OCI-LY1 (cell line): ENCODE measurements at regions not wholly inside any gene's neighbourhood (a gene's known extent, or its start where the extent isn't known, plus 50 kb on each side); places are given as distances from the start of the nearest gene placed in this dataset.

Experiments
- H2AFZ ChIP-seq: fragments of 200-600 bp; sonication (generic), shearing (Covaris generic); 2 replicates; pipeline ENCODE4 v1.6.0; 2014; ENCODE audit warnings: antibody characterized with exemption, mild to moderate bottlenecking, low read length
- H3F3A ChIP-seq: fragments of 200-600 bp; sonication (generic), shearing (Covaris generic); 2 replicates; pipeline ENCODE4 v1.6.0; 2014; ENCODE audit warnings: mild to moderate bottlenecking, antibody characterized with exemption, low read length, moderate library complexity; ENCODE audit not compliant: insufficient read depth
- H3K27ac ChIP-seq: fragments of 200-600 bp; sonication (generic); 2 replicates; pipeline ENCODE4 v1.5.1; 2014; ENCODE audit warnings: low read length, mixed run types, mild to moderate bottlenecking, low read depth; ENCODE audit not compliant: poor library complexity, severe bottlenecking
- H3K27me3 ChIP-seq: fragments of 200-600 bp; sonication (generic); 2 replicates; pipeline ENCODE4 v1.6.0; 2014; ENCODE audit warnings: antibody characterized with exemption, mild to moderate bottlenecking, low read length, moderate library complexity; ENCODE audit not compliant: insufficient read depth
- H3K36me3 ChIP-seq: fragments of 200-600 bp; sonication (generic); 2 replicates; pipeline ENCODE4 v1.6.1; 2014; ENCODE audit warnings: mild to moderate bottlenecking, antibody characterized with exemption, low read length, moderate library complexity, mixed read lengths; ENCODE audit not compliant: insufficient read depth
- H3K4me1 ChIP-seq: fragments of 200-600 bp; sonication (generic); 2 replicates; pipeline ENCODE4 v1.5.1; 2014; ENCODE audit warnings: mild to moderate bottlenecking, low read length, moderate library complexity; ENCODE audit not compliant: insufficient read depth, severe bottlenecking
- H3K4me2 ChIP-seq: fragments of 200-600 bp; sonication (generic), shearing (Covaris generic); 2 replicates; pipeline ENCODE4 v1.6.1; 2014; ENCODE audit warnings: low read length
- H3K4me3 ChIP-seq: fragments of 200-600 bp; sonication (generic); 2 replicates; pipeline ENCODE4 v1.5.1; 2014; ENCODE audit warnings: low read length, low read depth, mild to moderate bottlenecking, mixed read lengths; ENCODE audit not compliant: poor library complexity, severe bottlenecking
- H3K79me2 ChIP-seq: fragments of 200-600 bp; shearing (Covaris generic); 2 replicates; pipeline ENCODE4 v1.6.1; 2016; ENCODE audit warnings: mixed run types, low read length, mixed read lengths; ENCODE audit not compliant: insufficient read depth
- H3K9ac ChIP-seq: fragments of 200-600 bp; sonication (generic), shearing (Covaris generic); 2 replicates; pipeline ENCODE4 v1.6.1; 2014; ENCODE audit warnings: mild to moderate bottlenecking, low read length, mixed read lengths
- H3K9me2 ChIP-seq: fragments of 200-600 bp; sonication (generic), shearing (Covaris generic); 2 replicates; pipeline ENCODE4 v1.6.1; 2014; ENCODE audit warnings: low read depth, mild to moderate bottlenecking, low read length, mixed read lengths
- H3K9me3 ChIP-seq: fragments of 200-600 bp; shearing (Covaris generic); 2 replicates; pipeline ENCODE4 v1.6.1; 2014; ENCODE audit warnings: low read length, mixed read lengths
- H4K20me1 ChIP-seq: fragments of 200-600 bp; sonication (generic), shearing (Covaris generic); 2 replicates; pipeline ENCODE4 v1.6.0; 2016; ENCODE audit warnings: mild to moderate bottlenecking, low read length; ENCODE audit not compliant: insufficient read depth
- EZH2 ChIP-seq: fragments of 200-600 bp; sonication (generic), shearing (Covaris generic); IDR thresholded peaks from 2 replicates; pipeline ENCODE4 v1.8.0; 2017; ENCODE audit warnings: borderline replicate concordance, mixed run types, mild to moderate bottlenecking, antibody characterized with exemption, low read length, moderate library complexity, mixed read lengths
- TF ChIP-seq, protein P1 (sequence below): fragments of 200-600 bp; sonication (generic), shearing (Covaris generic); IDR thresholded peaks from 2 replicates; pipeline ENCODE4 v1.5.1; 2017; ENCODE audit warnings: mild to moderate bottlenecking, antibody characterized with exemption, low read length, moderate library complexity, mixed read lengths

- no peak for TF ChIP-seq EZH2
- TF ChIP-seq, protein P1, sequence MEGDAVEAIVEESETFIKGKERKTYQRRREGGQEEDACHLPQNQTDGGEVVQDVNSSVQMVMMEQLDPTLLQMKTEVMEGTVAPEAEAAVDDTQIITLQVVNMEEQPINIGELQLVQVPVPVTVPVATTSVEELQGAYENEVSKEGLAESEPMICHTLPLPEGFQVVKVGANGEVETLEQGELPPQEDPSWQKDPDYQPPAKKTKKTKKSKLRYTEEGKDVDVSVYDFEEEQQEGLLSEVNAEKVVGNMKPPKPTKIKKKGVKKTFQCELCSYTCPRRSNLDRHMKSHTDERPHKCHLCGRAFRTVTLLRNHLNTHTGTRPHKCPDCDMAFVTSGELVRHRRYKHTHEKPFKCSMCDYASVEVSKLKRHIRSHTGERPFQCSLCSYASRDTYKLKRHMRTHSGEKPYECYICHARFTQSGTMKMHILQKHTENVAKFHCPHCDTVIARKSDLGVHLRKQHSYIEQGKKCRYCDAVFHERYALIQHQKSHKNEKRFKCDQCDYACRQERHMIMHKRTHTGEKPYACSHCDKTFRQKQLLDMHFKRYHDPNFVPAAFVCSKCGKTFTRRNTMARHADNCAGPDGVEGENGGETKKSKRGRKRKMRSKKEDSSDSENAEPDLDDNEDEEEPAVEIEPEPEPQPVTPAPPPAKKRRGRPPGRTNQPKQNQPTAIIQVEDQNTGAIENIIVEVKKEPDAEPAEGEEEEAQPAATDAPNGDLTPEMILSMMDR = no peak
- H3K36me3 ChIP-seq = no peaks in the 10 kb centered on the region
Observed at GRCh38 chr2:120991441-120991840, 255.8 kb downstream of the GLI2 start.

DNA sequence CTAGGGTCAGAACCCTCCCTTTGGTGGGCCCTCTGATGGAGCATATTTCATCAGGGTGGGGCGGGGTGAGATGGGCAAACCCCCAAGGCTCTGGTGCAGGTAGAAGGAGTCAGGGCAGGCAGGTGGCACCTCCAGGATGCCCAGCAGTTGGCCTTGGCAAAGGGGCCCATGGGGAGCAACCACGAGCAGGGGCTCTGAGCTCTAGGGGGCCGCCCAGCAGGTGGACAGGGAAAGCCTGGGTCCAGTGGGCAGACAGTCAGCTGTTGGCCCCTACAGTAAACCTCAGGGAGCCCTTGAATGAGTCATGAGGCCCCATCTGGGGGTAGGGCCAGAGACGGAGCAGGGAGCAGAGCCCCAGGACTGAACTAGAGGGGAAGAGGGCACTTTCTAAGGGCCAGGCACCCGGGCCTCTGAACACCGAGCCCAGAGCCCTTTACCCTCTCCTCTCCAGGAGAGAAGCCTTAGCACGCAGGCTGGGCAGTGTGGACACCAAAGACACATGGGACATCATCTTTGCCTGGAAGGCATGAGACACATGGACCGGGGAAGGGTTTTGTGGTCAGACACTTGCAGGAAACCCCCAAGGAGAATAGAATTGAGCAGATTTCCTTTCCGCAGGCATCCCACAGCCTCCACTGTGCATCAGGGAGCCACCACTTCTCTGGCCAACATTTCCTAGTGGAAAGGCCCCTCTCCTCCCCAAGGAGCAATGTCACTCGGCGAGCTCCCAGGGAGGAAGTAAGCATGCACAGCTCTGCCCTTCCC is 257.3 kb downstream of the GLI2 start:
- Histone ChIP-seq H3K27me3 (no peaks in the 10 kb centered on the region), H3K79me2 (no peaks in the 10 kb centered on the region), H3K4me3 (no peak overlapping the region), H2AFZ (no peak overlapping the region), H3K9me3 (no peaks in the 10 kb centered on the region), H3K4me1 (no peaks in the 10 kb centered on the region), H3K36me3 (no peaks in the 10 kb centered on the region), H3K9me2 (no peaks in the 10 kb centered on the region), H3K4me2 (no peak overlapping the region), H3K27ac (no peak overlapping the region), H3K9ac (no peak overlapping the region), H3F3A (no peaks in the 10 kb centered on the region), H4K20me1 (no peaks in the 10 kb centered on the region)
- no peak for TF ChIP-seq EZH2
- TF ChIP-seq, protein P1 = no peak

More at GRCh38 chr2:120991441-120991840, 255.8 kb downstream of the GLI2 start:
- no peak overlapping the region for H3K9ac ChIP-seq
- H3K27ac ChIP-seq = no peak overlapping the region
- no peaks in the 10 kb centered on the region for H3K9me2 ChIP-seq
- H3K27me3 ChIP-seq = no peaks in the 10 kb centered on the region
- H3K4me2 ChIP-seq = no peak overlapping the region
- H3K4me1 ChIP-seq = no peaks in the 10 kb centered on the region
- H3K79me2 ChIP-seq = no peaks in the 10 kb centered on the region
- H3K9me3 ChIP-seq = no peaks in the 10 kb centered on the region
- H2AFZ ChIP-seq = no peak overlapping the region
- no peak overlapping the region for H3K4me3 ChIP-seq
- H3F3A ChIP-seq = no peaks in the 10 kb centered on the region
- no peaks in the 10 kb centered on the region for H4K20me1 ChIP-seq

GRCh38 chr2:120993661-120994060 is 258.0 kb downstream of the GLI2 start:
- no peaks in the 10 kb centered on the region for H3F3A ChIP-seq
- no peak for TF ChIP-seq EZH2
- TF ChIP-seq, protein P1 = no peak
- no peaks in the 10 kb centered on the region for H3K4me1 ChIP-seq
- H3K27ac ChIP-seq = no peak overlapping the region
- no peak overlapping the region for H3K4me2 ChIP-seq
- H3K9me3 ChIP-seq = no peaks in the 10 kb centered on the region
- H4K20me1 ChIP-seq = no peaks in the 10 kb centered on the region
- no peaks in the 10 kb centered on the region for H3K27me3 ChIP-seq
- no peak overlapping the region for H3K4me3 ChIP-seq
- H2AFZ ChIP-seq = no peak overlapping the region
- H3K9me2 ChIP-seq = no peaks in the 10 kb centered on the region
- H3K79me2 ChIP-seq = no peaks in the 10 kb centered on the region
- no peak overlapping the region for H3K9ac ChIP-seq
- H3K36me3 ChIP-seq = no peaks in the 10 kb centered on the region
